AG10803 (cell line): ENCODE measurements at regions not wholly inside any gene's neighbourhood (a gene's known extent, or its start where the extent isn't known, plus 50 kb on each side); places are given as distances from the start of the nearest gene placed in this dataset.

ENCODE experiments used
- DNase-seq: peaks from one replicate; pipeline ENCODE4 v3.0.0; 2010; ENCODE audit warnings: low read depth
- H3K4me3 ChIP-seq: 2 replicates; pipeline ENCODE4 v1.5.1; 2011; ENCODE audit warnings: mild to moderate bottlenecking, low read length, control low read depth
- TF ChIP-seq, protein P1 (sequence below): conservative IDR thresholded peaks from 2 replicates; pipeline ENCODE4 v1.5.1; 2011; ENCODE audit warnings: mild to moderate bottlenecking, low read length, control low read depth, inconsistent platforms

DNA sequence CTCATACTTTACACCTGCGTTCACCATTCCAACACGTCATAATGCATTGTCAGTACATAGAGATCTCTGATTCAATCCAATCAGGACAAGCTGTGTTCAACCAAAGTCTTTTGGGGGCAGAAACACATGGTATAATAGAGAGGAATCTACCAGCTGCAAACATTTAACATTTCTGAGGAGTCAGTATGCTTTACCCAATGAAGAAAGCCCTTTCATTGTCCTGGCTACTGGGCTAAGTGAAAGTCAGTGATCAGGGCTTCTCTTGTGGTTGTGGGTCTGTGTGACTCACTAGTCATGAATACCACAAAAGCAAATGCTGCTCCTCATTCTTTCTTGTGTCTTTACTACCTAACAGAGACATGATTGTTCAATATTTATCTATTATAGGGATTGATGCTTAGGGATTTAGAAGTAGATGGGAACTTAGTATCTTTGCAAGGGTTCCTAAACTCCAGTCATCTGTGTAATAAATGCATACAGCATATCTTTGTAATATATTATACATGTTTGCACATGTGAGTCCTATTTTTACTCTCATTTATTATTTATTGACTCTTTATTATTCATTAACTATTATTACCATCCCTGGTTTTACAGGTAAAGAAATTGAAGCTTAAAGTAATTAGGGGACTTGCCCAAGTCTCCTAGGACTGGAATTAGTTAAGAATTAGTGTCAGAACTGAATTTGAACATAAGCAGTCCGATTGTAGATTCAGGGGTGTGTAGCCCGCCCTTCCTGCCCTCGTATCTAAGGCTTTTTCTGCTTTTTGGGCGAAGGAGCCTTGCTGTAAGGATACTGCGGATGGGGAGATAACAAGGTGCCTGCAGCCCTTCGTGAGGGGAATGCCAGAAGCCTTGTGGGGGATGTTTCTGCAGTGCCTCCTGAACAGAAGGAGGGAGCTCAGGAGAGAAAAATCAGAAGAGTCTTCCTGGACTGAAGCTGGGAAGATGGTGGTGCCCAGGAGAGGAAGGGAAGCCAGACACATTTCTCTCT is 353.1 kb upstream of the BOD1L1 start:
- TF ChIP-seq, protein P1, sequence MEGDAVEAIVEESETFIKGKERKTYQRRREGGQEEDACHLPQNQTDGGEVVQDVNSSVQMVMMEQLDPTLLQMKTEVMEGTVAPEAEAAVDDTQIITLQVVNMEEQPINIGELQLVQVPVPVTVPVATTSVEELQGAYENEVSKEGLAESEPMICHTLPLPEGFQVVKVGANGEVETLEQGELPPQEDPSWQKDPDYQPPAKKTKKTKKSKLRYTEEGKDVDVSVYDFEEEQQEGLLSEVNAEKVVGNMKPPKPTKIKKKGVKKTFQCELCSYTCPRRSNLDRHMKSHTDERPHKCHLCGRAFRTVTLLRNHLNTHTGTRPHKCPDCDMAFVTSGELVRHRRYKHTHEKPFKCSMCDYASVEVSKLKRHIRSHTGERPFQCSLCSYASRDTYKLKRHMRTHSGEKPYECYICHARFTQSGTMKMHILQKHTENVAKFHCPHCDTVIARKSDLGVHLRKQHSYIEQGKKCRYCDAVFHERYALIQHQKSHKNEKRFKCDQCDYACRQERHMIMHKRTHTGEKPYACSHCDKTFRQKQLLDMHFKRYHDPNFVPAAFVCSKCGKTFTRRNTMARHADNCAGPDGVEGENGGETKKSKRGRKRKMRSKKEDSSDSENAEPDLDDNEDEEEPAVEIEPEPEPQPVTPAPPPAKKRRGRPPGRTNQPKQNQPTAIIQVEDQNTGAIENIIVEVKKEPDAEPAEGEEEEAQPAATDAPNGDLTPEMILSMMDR: no peak
- peak; percentile 96 for DNase-seq
- no peak overlapping the region for H3K4me3 ChIP-seq

DNA sequence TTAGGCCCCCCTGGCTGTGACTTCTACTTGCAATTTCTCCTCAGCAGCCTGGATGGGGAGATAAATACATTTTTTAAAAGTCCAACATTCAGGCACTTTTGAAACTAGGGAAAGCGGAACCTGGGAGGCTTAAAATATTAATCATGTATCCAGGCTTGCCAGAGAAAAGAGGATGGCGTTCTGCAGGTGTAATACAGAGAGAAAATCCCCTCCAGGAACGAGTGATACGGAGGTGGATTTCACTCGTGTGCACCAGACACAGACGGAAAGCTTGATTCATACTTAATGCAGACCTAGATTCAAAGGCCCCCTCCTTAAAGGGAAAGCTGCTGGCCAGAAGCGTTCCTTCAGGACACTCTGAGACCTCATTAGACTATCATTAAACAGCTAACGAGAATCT is 354.0 kb upstream of the BOD1L1 start:
- TF ChIP-seq, protein P1: no peak
- DNase-seq: no peak
- no peak overlapping the region for H3K4me3 ChIP-seq

DNA sequence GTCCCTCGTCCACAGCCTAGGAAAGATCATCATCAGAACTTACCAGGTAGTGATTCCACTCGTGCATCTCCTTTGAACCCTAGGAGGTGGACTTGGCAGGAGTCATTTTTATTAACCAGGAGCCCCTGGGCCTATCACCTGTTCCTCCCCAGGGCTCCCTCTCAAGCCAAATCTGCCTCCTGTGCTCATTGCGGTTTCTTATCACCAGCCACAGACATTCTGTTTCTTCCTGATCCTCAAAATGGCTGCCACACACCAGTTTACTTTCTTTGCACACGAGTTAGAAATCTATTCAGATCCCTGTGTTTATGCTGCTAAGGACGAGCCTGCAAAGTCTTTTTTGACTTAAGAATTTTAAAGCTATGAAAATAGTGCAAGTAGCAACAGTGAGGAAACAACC is 354.5 kb upstream of the BOD1L1 start:
- no peak for DNase-seq
- H3K4me3 ChIP-seq: no peak overlapping the region
- TF ChIP-seq, protein P1: no peak

DNA sequence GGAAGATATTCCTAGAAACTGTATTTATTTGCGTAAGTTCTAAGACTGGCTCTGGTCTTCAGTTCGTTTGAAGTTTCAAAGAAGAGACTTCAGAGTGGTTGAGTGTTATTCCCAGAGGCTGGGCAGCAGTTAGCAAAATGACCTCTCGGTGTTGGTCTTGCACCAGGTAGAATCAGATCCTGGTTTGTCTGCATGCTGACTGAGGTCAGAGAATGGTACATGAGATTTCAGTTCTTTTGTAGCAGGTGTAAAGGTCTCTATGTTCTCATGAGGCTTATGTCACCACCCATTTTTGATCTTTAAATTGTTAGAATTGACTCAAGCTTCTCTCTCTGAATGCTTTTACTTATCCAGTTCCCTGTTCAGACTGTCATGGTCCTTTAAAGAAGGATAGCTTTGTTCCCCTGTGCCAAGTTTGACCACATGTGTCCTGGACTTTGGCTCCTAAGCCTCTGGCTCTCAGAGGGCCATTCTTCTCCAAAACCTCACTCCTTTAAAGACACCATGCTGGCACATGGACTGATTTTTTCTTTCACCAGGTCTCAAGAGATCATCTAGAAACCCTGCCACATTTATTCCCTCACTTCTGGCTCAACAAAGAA is 355.8 kb upstream of the BOD1L1 start:
- DNase-seq: no peak
- TF ChIP-seq, protein P1: no peak
- H3K4me3 ChIP-seq: no peak overlapping the region

DNA sequence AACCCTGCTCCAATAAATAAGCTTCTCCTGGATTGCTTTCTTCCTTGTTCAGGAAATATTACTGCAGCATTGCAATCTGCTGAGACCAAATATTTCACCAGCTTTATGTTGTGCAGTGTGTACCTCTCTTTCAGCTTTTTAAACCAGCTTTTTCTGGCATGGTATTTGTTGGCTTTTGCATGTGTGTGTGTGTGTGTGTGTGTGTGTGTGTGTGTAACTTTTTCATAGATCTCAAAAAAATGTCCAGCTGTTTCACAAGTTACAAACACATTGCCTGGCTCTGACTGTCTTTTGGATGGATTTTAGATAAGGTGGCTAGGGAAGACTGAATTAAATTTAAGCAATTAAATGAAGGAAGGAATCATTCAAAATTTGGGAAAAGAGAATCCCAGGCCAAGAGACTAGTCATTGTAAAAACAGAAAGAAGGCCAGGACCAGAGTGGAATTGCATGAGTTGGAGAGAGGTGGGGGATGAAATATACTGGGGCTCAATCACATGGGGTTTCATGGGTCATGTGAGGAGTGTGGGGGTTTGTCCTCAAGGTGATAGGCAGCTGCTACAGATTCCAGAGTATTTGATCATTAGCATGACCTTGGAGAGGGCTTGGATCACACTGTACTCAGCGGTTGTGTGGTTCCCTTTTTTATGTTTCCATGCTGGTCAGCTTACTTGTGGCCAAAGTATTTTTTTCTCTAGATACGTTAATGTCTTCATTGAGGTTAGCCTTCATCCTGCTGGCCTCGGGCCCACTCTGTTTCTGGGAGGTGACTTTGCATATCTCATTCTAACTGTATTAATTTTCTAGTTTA is 357.7 kb upstream of the BOD1L1 start:
- DNase-seq: peak; percentile 62
- H3K4me3 ChIP-seq: no peak overlapping the region
- TF ChIP-seq, protein P1: no peak

DNA sequence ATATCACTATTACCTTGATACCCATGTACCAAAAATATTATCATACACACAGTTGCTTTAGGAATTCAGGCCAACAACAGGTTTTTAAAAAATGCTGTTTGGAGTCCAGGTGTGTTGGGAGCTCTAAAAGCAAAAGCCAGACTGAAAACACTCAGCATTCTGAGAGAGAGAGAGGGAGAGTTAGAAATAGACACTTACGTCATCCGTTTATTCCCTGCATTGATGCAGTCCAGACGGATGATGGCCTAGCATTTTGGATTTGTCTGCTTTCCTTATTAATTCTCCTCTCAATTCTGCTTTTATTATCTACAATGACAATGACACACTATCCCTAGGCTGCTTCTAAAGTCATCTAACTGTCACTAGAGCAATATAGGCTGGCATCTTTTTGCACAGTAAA is 358.3 kb upstream of the BOD1L1 start:
- TF ChIP-seq, protein P1: no peak
- no peak overlapping the region for H3K4me3 ChIP-seq
- DNase-seq: no peak
